HEK293 (cell line): ENCODE measurements at regions not wholly inside any gene's neighbourhood (a gene's known extent, or its start where the extent isn't known, plus 50 kb on each side); places are given as distances from the start of the nearest gene placed in this dataset.

ENCODE experiments used
- CTCF ChIA-PET: fragments of 350-600 bp; formaldehyde crosslinking; extraction: SDS; loops from one replicate; lab custom pipeline; 2021; ENCODE audit warnings: antibody characterized with exemption; lab: Yijun Ruan, JAX
- POLR2A ChIA-PET: fragments of 300-600 bp; formaldehyde crosslinking; extraction: SDS; loops from one replicate; lab custom pipeline; 2020; ENCODE audit warnings: antibody characterized with exemption, inconsistent platforms; lab: Yijun Ruan, JAX
- H3K27ac ChIP-seq: fragments of 200-500 bp; sonication (Bioruptor generic); 2 replicates; pipeline ENCODE4 v1.5.1; 2014; ENCODE audit warnings: low read depth, low read length, control low read depth, inconsistent platforms; ENCODE audit errors: extremely low read depth
- H3K36me3 ChIP-seq, 2 experiments: fragments of 200-500 bp in 1 of 2; sonication (Bioruptor generic) in 1 of 2; 1 replicate in 1 of 2; 2 replicates in 1 of 2; pipeline ENCODE4 v1.5.1; 2014 to 2017; ENCODE audit warnings: inconsistent platforms in 2 of 2, low read length in 2 of 2; ENCODE audit not compliant: control insufficient read depth in 2 of 2, insufficient read depth in 1 of 2
- H3K4me1 ChIP-seq: fragments of 200-500 bp; sonication (Bioruptor generic); 2 replicates; pipeline ENCODE4 v1.5.1; 2014; ENCODE audit warnings: mild to moderate bottlenecking, low read length, inconsistent platforms; ENCODE audit not compliant: control insufficient read depth, insufficient read depth
- H3K4me3 ChIP-seq: 2 replicates; pipeline ENCODE4 v1.5.1; 2011; ENCODE audit warnings: low read depth, mild to moderate bottlenecking, control low read depth, low read length, moderate library complexity
- H3K9me3 ChIP-seq: fragments of 200-500 bp; sonication (Bioruptor generic); 2 replicates; pipeline ENCODE4 v1.5.1; 2014; ENCODE audit warnings: low read depth, low read length, inconsistent platforms; ENCODE audit not compliant: control insufficient read depth, insufficient read depth
- KLF16 ChIP-seq: fragments of 450-650 bp; formaldehyde crosslinking; IDR thresholded peaks from 2 replicates; pipeline ENCODE4 v1.5.1; 2017; ENCODE audit warnings: missing biosample characterization, missing genetic modification characterization
- MEIS1 ChIP-seq: sonication (generic); formaldehyde crosslinking; IDR thresholded peaks from 2 replicates; pipeline ENCODE4 v1.8.1; 2022; ENCODE audit warnings: missing genetic modification reagents, mild to moderate bottlenecking, borderline replicate concordance
- RBAK ChIP-seq: fragments of 450-650 bp; formaldehyde crosslinking; IDR thresholded peaks from 2 replicates; pipeline ENCODE4 v1.5.1; 2016; ENCODE audit warnings: missing biosample characterization, missing genetic modification characterization
- ZNF132 ChIP-seq: fragments of 450-650 bp; formaldehyde crosslinking; IDR thresholded peaks from 2 replicates; pipeline ENCODE4 v1.5.1; 2017; ENCODE audit warnings: missing biosample characterization, missing genetic modification characterization, borderline replicate concordance
- ZNF24 ChIP-seq: fragments of 450-650 bp; formaldehyde crosslinking; IDR thresholded peaks from 2 replicates; pipeline ENCODE4 v1.5.1; 2016; ENCODE audit warnings: missing biosample characterization, missing genetic modification characterization
- ZNF423 ChIP-seq: fragments of 450-650 bp; formaldehyde crosslinking; IDR thresholded peaks from 2 replicates; pipeline ENCODE4 v1.5.1; 2016; ENCODE audit warnings: missing biosample characterization, missing genetic modification characterization
- ZNF48 ChIP-seq: fragments of 450-650 bp; formaldehyde crosslinking; IDR thresholded peaks from 2 replicates; pipeline ENCODE4 v1.5.1; 2016; ENCODE audit warnings: missing biosample characterization, missing genetic modification characterization
- ZNF776 ChIP-seq: fragments of 450-650 bp; formaldehyde crosslinking; IDR thresholded peaks from 2 replicates; pipeline ENCODE4 v1.5.0; 2017; ENCODE audit warnings: missing biosample characterization, missing genetic modification characterization, borderline replicate concordance
- ZNF837 ChIP-seq: fragments of 450-650 bp; formaldehyde crosslinking; IDR thresholded peaks from 2 replicates; pipeline ENCODE4 v1.5.1; 2016; ENCODE audit warnings: missing biosample characterization, missing genetic modification characterization
- ZSCAN23 ChIP-seq: fragments of 450-650 bp; formaldehyde crosslinking; IDR thresholded peaks from 2 replicates; pipeline ENCODE4 v1.5.1; 2016; ENCODE audit warnings: missing biosample characterization, missing genetic modification characterization
- TF ChIP-seq, protein P1 (sequence below): fragments of 450-650 bp; formaldehyde crosslinking; IDR thresholded peaks from 2 replicates; pipeline ENCODE4 v1.5.1; 2016; ENCODE audit warnings: missing biosample characterization, missing genetic modification characterization
- TF ChIP-seq, protein P2 (sequence below): fragments of 450-650 bp; formaldehyde crosslinking; IDR thresholded peaks from 2 replicates; pipeline ENCODE4 v1.5.1; 2016; ENCODE audit warnings: missing biosample characterization, missing genetic modification characterization, low read depth
- TF ChIP-seq, protein P3 (sequence below): fragments of 450-650 bp; formaldehyde crosslinking; IDR thresholded peaks from 2 replicates; pipeline ENCODE4 v1.5.1; 2016; ENCODE audit warnings: missing biosample characterization, missing genetic modification characterization
- TF ChIP-seq, protein P4 (sequence below): fragments of 450-650 bp; formaldehyde crosslinking; IDR thresholded peaks from 2 replicates; pipeline ENCODE4 v1.5.1; 2016; ENCODE audit warnings: missing biosample characterization, missing genetic modification characterization
- TF ChIP-seq, protein P5 (sequence below): fragments of 450-650 bp; formaldehyde crosslinking; IDR thresholded peaks from 2 replicates; pipeline ENCODE4 v1.5.1; 2016; ENCODE audit warnings: missing biosample characterization, missing genetic modification characterization
- TF ChIP-seq, protein P6 (sequence below): fragments of 450-650 bp; IDR thresholded peaks from 2 replicates; pipeline ENCODE4 v1.5.1; 2018; ENCODE audit warnings: missing biosample characterization, missing genetic modification characterization
- TF ChIP-seq, protein P7 (sequence below): fragments of 450-650 bp; formaldehyde crosslinking; conservative IDR thresholded peaks from 2 replicates; pipeline ENCODE4 v1.5.1; 2016; ENCODE audit warnings: low read depth, missing biosample characterization, missing genetic modification characterization

DNA sequence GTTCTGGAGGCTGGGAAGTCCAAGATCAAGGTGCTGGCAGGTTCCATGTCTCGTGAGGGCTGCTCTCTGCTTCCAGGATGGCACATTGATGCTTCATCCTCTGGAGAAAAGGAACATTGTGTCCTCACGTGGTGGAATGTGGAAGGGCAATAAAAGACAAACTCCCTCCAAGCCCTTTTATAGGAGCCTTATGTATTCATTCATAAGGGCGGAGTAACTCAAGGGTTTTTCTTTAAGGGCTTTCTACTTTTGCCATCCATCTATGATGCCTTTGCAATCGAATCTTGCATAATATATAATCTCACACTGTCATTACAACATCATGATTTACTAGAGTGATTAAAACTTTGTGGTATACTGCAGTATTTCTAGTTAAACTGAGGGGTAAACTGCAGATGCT, 132.7 kb upstream of the DDHD1 start:
- no peaks in the 10 kb centered on the region for H3K36me3 ChIP-seq
- TF ChIP-seq ZNF132 (tag by site-specific recombination) (no peak), ZSCAN23 (tag by site-specific recombination) (no peak), MEIS1 (CRISPR knock-in tag) (no peak), ZNF24 (no peak), ZNF776 (tag by site-specific recombination) (no peak), ZNF48 (tag by site-specific recombination) (no peak), ZNF423 (tag by site-specific recombination) (no peak), KLF16 (tag by site-specific recombination) (no peak), RBAK (tag by site-specific recombination) (no peak), ZNF837 (tag by site-specific recombination) (no peak)
- TF ChIP-seq, protein P1, sequence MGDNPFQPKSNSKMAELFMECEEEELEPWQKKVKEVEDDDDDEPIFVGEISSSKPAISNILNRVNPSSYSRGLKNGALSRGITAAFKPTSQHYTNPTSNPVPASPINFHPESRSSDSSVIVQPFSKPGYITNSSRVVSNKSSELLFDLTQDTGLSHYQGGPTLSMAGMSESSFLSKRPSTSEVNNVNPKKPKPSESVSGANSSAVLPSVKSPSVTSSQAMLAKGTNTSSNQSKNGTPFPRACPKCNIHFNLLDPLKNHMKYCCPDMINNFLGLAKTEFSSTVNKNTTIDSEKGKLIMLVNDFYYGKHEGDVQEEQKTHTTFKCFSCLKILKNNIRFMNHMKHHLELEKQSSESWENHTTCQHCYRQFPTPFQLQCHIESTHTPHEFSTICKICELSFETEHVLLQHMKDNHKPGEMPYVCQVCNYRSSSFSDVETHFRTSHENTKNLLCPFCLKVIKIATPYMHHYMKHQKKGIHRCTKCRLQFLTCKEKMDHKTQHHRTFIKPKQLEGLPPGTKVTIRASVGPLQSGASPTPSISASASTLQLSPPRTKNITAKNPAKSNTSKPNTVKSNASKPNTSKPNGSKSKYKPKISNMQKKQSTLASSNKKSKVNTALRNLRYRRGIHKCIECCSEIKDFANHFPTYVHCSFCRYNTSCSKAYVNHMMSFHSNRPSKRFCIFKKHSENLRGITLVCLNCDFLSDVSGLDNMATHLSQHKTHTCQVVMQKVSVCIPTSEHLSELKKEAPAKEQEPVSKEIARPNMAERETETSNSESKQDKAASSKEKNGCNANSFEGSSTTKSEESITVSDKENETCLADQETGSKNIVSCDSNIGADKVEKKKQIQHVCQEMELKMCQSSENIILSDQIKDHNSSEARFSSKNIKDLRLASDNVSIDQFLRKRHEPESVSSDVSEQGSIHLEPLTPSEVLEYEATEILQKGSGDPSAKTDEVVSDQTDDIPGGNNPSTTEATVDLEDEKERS (tag by site-specific recombination) = no peak
- TF ChIP-seq, protein P2, sequence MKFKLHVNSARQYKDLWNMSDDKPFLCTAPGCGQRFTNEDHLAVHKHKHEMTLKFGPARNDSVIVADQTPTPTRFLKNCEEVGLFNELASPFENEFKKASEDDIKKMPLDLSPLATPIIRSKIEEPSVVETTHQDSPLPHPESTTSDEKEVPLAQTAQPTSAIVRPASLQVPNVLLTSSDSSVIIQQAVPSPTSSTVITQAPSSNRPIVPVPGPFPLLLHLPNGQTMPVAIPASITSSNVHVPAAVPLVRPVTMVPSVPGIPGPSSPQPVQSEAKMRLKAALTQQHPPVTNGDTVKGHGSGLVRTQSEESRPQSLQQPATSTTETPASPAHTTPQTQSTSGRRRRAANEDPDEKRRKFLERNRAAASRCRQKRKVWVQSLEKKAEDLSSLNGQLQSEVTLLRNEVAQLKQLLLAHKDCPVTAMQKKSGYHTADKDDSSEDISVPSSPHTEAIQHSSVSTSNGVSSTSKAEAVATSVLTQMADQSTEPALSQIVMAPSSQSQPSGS (tag by site-specific recombination) = no peak
- TF ChIP-seq, protein P3, sequence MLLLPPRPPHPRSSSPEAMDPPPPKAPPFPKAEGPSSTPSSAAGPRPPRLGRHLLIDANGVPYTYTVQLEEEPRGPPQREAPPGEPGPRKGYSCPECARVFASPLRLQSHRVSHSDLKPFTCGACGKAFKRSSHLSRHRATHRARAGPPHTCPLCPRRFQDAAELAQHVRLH (tag by site-specific recombination) = no peak
- TF ChIP-seq, protein P4, sequence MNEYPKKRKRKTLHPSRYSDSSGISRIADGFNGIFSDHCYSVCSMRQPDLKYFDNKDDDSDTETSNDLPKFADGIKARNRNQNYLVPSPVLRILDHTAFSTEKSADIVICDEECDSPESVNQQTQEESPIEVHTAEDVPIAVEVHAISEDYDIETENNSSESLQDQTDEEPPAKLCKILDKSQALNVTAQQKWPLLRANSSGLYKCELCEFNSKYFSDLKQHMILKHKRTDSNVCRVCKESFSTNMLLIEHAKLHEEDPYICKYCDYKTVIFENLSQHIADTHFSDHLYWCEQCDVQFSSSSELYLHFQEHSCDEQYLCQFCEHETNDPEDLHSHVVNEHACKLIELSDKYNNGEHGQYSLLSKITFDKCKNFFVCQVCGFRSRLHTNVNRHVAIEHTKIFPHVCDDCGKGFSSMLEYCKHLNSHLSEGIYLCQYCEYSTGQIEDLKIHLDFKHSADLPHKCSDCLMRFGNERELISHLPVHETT = no peak
- TF ChIP-seq, protein P5, sequence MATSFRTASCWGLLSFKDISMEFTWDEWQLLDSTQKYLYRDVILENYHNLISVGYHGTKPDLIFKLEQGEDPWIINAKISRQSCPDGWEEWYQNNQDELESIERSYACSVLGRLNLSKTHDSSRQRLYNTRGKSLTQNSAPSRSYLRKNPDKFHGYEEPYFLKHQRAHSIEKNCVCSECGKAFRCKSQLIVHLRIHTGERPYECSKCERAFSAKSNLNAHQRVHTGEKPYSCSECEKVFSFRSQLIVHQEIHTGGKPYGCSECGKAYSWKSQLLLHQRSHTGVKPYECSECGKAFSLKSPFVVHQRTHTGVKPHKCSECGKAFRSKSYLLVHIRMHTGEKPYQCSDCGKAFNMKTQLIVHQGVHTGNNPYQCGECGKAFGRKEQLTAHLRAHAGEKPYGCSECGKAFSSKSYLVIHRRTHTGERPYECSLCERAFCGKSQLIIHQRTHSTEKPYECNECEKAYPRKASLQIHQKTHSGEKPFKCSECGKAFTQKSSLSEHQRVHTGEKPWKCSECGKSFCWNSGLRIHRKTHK (tag by site-specific recombination) = no peak
- TF ChIP-seq, protein P6, sequence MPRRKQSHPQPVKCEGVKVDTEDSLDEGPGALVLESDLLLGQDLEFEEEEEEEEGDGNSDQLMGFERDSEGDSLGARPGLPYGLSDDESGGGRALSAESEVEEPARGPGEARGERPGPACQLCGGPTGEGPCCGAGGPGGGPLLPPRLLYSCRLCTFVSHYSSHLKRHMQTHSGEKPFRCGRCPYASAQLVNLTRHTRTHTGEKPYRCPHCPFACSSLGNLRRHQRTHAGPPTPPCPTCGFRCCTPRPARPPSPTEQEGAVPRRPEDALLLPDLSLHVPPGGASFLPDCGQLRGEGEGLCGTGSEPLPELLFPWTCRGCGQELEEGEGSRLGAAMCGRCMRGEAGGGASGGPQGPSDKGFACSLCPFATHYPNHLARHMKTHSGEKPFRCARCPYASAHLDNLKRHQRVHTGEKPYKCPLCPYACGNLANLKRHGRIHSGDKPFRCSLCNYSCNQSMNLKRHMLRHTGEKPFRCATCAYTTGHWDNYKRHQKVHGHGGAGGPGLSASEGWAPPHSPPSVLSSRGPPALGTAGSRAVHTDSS (tag by site-specific recombination) = no peak
- TF ChIP-seq, protein P7, sequence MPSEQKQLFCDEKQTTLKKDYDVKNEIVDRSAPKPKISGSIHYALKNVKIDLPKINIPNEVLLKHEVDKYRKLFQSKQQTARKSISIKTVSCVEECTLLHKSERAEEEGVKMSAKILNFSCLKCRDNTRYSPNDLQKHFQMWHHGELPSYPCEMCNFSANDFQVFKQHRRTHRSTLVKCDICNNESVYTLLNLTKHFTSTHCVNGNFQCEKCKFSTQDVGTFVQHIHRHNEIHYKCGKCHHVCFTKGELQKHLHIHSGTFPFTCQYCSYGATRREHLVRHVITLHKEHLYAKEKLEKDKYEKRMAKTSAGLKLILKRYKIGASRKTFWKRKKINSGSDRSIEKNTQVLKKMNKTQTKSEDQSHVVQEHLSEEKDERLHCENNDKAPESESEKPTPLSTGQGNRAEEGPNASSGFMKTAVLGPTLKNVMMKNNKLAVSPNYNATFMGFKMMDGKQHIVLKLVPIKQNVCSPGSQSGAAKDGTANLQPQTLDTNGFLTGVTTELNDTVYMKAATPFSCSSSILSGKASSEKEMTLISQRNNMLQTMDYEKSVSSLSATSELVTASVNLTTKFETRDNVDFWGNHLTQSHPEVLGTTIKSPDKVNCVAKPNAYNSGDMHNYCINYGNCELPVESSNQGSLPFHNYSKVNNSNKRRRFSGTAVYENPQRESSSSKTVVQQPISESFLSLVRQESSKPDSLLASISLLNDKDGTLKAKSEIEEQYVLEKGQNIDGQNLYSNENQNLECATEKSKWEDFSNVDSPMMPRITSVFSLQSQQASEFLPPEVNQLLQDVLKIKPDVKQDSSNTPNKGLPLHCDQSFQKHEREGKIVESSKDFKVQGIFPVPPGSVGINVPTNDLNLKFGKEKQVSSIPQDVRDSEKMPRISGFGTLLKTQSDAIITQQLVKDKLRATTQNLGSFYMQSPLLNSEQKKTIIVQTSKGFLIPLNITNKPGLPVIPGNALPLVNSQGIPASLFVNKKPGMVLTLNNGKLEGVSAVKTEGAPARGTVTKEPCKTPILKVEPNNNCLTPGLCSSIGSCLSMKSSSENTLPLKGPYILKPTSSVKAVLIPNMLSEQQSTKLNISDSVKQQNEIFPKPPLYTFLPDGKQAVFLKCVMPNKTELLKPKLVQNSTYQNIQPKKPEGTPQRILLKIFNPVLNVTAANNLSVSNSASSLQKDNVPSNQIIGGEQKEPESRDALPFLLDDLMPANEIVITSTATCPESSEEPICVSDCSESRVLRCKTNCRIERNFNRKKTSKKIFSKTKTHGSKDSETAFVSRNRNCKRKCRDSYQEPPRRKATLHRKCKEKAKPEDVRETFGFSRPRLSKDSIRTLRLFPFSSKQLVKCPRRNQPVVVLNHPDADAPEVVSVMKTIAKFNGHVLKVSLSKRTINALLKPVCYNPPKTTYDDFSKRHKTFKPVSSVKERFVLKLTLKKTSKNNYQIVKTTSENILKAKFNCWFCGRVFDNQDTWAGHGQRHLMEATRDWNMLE (tag by site-specific recombination) = no peak
- no peaks in the 10 kb centered on the region for H3K4me1 ChIP-seq
- no peaks in the 10 kb centered on the region for H3K9me3 ChIP-seq
- CTCF ChIA-PET = interaction anchor here (5.5 kb wide), 1 partner anchor 10 kb away, joined by 22 read pairs; no protein-coding TSS in a partner anchor
- POLR2A ChIA-PET = no interaction called here
- H3K4me3 ChIP-seq = no peak overlapping the region
- no peak overlapping the region for H3K27ac ChIP-seq
